VCaP (cell line): ENCODE measurements at regions not wholly inside any gene's neighbourhood (a gene's known extent, or its start where the extent isn't known, plus 50 kb on each side); places are given as distances from the start of the nearest gene placed in this dataset.

ENCODE experiments used
- H3K27ac ChIP-seq: fragments of 450-650 bp; 2 replicates; pipeline ENCODE4 v1.5.1; 2017
- CTCF ChIP-seq: fragments of 450-650 bp; conservative IDR thresholded peaks from 2 replicates; pipeline ENCODE4 v1.5.1; 2017; ENCODE audit warnings: mild to moderate bottlenecking, moderate library complexity

- H3K27ac ChIP-seq: no peak overlapping the region
- no peak for TF ChIP-seq CTCF
Measured at GRCh38 chr9:89724659-89725058, 119.8 kb downstream of the GADD45G start.

GRCh38 chr9:89725271-89725670 lies 120.5 kb downstream of the GADD45G start:
- no peak for TF ChIP-seq CTCF
- H3K27ac ChIP-seq: no peak overlapping the region

GRCh38 chr9:89729954-89730530 lies 125.2 kb downstream of the GADD45G start:
- no peak overlapping the region; the same call in 1 of the 2 replicates for H3K27ac ChIP-seq
- TF ChIP-seq CTCF: no peak

GRCh38 chr9:89730715-89731114 lies 125.9 kb downstream of the GADD45G start:
- peak overlapping the region; percentile 79; the same call in 1 of the 2 replicates for H3K27ac ChIP-seq
- no peak for TF ChIP-seq CTCF

GRCh38 chr9:89731262-89732182 lies 126.7 kb downstream of the GADD45G start:
- TF ChIP-seq CTCF: no peak
- peak overlapping the region; percentile 79 for H3K27ac ChIP-seq

- no peak for TF ChIP-seq CTCF
- peak overlapping the region; percentile 79 for H3K27ac ChIP-seq
Measured at GRCh38 chr9:89732295-89732938, 127.6 kb downstream of the GADD45G start.

- TF ChIP-seq CTCF: no peak
- peak overlapping the region; percentile 79 for H3K27ac ChIP-seq
Measured at GRCh38 chr9:89732939-89733324, 128.1 kb downstream of the GADD45G start.
